ENCODE measurements at regions not wholly inside any gene's neighbourhood (a gene's known extent, or its start where the extent isn't known, plus 50 kb on each side); places are given as distances from the start of the nearest gene placed in this dataset.

GRCh38 chr5:162473041-162473714 lies 405.6 kb downstream of the GABRG2 start (continued):
- TF ChIP-seq ZNF425 (CRISPR knock-in tag; conservative IDR thresholded peaks at IDR 0.05) (no peak), SMAD4 (CRISPR knock-in tag; IDR thresholded peaks at IDR 0.05) (no peak)
- TF ChIP-seq, protein P1, sequence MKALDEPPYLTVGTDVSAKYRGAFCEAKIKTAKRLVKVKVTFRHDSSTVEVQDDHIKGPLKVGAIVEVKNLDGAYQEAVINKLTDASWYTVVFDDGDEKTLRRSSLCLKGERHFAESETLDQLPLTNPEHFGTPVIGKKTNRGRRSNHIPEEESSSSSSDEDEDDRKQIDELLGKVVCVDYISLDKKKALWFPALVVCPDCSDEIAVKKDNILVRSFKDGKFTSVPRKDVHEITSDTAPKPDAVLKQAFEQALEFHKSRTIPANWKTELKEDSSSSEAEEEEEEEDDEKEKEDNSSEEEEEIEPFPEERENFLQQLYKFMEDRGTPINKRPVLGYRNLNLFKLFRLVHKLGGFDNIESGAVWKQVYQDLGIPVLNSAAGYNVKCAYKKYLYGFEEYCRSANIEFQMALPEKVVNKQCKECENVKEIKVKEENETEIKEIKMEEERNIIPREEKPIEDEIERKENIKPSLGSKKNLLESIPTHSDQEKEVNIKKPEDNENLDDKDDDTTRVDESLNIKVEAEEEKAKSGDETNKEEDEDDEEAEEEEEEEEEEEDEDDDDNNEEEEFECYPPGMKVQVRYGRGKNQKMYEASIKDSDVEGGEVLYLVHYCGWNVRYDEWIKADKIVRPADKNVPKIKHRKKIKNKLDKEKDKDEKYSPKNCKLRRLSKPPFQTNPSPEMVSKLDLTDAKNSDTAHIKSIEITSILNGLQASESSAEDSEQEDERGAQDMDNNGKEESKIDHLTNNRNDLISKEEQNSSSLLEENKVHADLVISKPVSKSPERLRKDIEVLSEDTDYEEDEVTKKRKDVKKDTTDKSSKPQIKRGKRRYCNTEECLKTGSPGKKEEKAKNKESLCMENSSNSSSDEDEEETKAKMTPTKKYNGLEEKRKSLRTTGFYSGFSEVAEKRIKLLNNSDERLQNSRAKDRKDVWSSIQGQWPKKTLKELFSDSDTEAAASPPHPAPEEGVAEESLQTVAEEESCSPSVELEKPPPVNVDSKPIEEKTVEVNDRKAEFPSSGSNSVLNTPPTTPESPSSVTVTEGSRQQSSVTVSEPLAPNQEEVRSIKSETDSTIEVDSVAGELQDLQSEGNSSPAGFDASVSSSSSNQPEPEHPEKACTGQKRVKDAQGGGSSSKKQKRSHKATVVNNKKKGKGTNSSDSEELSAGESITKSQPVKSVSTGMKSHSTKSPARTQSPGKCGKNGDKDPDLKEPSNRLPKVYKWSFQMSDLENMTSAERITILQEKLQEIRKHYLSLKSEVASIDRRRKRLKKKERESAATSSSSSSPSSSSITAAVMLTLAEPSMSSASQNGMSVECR (CRISPR knock-in tag; IDR thresholded peaks at IDR 0.05; ENCODE audit: borderline replicate concordance) = no peak

GRCh38 chr5:162474239-162474638 lies 406.7 kb downstream of the GABRG2 start:
- POLR2A ChIA-PET = no interaction called here
- H3K36me3 Mint-ChIP-seq = no peaks in the 10 kb centered on the region; the same call in 1 of the 2 replicates
- ATAC-seq (no peak), DNase-seq (ENCODE audit: low spot score) (no peak)
- H3K4me3 Mint-ChIP-seq = no peak overlapping the region
- no peaks in the 10 kb centered on the region for H3K27me3 Mint-ChIP-seq (ENCODE audit: low read depth)
- no peaks in the 10 kb centered on the region for H3K4me1 Mint-ChIP-seq
- CTCF ChIA-PET = no interaction called here
- H3K27ac Mint-ChIP-seq = no peak overlapping the region
- H3K9me3 Mint-ChIP-seq = peaks cover 25% of the 10 kb centered on the region
- no peak for TF ChIP-seq ZNF121 (CRISPR knock-in tag; IDR thresholded peaks at IDR 0.05)
- TF ChIP-seq ETV6 (CRISPR knock-in tag; IDR thresholded peaks at IDR 0.05) = no peak
- TF ChIP-seq HMGA2 (CRISPR knock-in tag; IDR thresholded peaks at IDR 0.05) = no peak
- TF ChIP-seq TEAD1 (CRISPR knock-in tag; IDR thresholded peaks at IDR 0.05) = no peak
- no peak for TF ChIP-seq TEAD4 (CRISPR knock-in tag; IDR thresholded peaks at IDR 0.05)
- TF ChIP-seq, protein P2, sequence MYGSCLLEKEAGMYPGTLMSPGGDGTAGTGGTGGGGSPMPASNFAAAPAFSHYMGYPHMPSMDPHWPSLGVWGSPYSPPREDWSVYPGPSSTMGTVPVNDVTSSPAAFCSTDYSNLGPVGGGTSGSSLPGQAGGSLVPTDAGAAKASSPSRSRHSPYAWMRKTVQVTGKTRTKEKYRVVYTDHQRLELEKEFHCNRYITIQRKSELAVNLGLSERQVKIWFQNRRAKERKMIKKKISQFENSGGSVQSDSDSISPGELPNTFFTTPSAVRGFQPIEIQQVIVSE (CRISPR knock-in tag; IDR thresholded peaks at IDR 0.05; ENCODE audit: borderline replicate concordance) = no peak
- no peak for TF ChIP-seq NFYB (CRISPR knock-in tag; conservative IDR thresholded peaks at IDR 0.05; ENCODE audit: low read depth)
- TF ChIP-seq ZNF425 (CRISPR knock-in tag; conservative IDR thresholded peaks at IDR 0.05) = no peak
- TF ChIP-seq HMGXB4 (CRISPR knock-in tag; IDR thresholded peaks at IDR 0.05) = no peak
- no peak for TF ChIP-seq JAZF1 (CRISPR knock-in tag; IDR thresholded peaks at IDR 0.05)
- TF ChIP-seq FOXK1 (CRISPR knock-in tag; IDR thresholded peaks at IDR 0.05) = no peak
- TF ChIP-seq, protein P3, sequence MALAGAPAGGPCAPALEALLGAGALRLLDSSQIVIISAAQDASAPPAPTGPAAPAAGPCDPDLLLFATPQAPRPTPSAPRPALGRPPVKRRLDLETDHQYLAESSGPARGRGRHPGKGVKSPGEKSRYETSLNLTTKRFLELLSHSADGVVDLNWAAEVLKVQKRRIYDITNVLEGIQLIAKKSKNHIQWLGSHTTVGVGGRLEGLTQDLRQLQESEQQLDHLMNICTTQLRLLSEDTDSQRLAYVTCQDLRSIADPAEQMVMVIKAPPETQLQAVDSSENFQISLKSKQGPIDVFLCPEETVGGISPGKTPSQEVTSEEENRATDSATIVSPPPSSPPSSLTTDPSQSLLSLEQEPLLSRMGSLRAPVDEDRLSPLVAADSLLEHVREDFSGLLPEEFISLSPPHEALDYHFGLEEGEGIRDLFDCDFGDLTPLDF (CRISPR knock-in tag; IDR thresholded peaks at IDR 0.05) = no peak
- TF ChIP-seq AR (CRISPR knock-in tag; IDR thresholded peaks at IDR 0.05) = no peak
- TF ChIP-seq JUN (CRISPR knock-in tag; IDR thresholded peaks at IDR 0.05) = no peak
- TF ChIP-seq, protein P4, sequence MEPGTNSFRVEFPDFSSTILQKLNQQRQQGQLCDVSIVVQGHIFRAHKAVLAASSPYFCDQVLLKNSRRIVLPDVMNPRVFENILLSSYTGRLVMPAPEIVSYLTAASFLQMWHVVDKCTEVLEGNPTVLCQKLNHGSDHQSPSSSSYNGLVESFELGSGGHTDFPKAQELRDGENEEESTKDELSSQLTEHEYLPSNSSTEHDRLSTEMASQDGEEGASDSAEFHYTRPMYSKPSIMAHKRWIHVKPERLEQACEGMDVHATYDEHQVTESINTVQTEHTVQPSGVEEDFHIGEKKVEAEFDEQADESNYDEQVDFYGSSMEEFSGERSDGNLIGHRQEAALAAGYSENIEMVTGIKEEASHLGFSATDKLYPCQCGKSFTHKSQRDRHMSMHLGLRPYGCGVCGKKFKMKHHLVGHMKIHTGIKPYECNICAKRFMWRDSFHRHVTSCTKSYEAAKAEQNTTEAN (CRISPR knock-in tag; IDR thresholded peaks at IDR 0.05) = no peak
- TF ChIP-seq NFE2L1 (CRISPR knock-in tag; IDR thresholded peaks at IDR 0.05) = no peak
- no peak for TF ChIP-seq ZNF138 (CRISPR knock-in tag; conservative IDR thresholded peaks at IDR 0.05)

Data from WTC11 (cell line).